ENCODE measurements at regions not wholly inside any gene's neighbourhood (a gene's known extent, or its start where the extent isn't known, plus 50 kb on each side); places are given as distances from the start of the nearest gene placed in this dataset.

DNA sequence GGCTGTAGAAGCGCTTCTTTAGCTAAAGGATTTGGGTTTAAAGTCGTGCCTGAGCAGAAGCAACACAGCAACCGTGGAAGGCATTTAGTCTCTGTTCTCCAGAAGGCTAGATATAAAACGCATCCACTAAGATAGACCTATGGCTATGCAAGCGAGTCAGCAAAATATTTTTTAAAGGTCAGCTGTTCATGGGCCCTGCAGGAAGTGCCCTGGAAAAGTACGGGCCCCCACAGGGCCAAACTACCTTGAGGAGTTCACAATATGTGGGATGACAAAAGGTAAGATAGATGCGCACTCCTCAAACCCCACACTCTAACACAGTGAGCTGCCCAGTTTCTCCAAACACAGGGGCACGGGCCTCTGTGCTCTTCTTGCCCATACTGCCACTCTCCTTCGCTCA lies 261.6 kb downstream of the VPS13C start:
- H3K14ac ChIP-seq (replicated peaks; ENCODE audit: low read depth, low read length) = no peak overlapping the region
- H2AK5ac ChIP-seq (ENCODE audit: low read depth, low read length) = no peak overlapping the region
- no peak overlapping the region for H3K4ac ChIP-seq (ENCODE audit: low read depth, low read length)
- H3K4me3 ChIP-seq (ENCODE audit: insufficient read depth, low read depth, low read length) = no peak overlapping the region
- H3K36me3 ChIP-seq (ENCODE audit: control insufficient read depth, insufficient read depth, low read length) = no peaks in the 10 kb centered on the region
- no peak overlapping the region for H3K23ac ChIP-seq (ENCODE audit: low read depth, low read length)
- intact Hi-C loops (cut with micrococcal nuclease) = no loop called here
- no peak overlapping the region for H3K27ac ChIP-seq (ENCODE audit: insufficient read depth, low read length)
- H3K27me3 ChIP-seq (ENCODE audit: control insufficient read depth, insufficient read depth, low read length) = peaks cover 5% of the 10 kb centered on the region
- BruUV-seq (replicated peaks) = no TSS peak
- H3K18ac ChIP-seq (ENCODE audit: low read depth, low read length) = no peak overlapping the region
- H3K4me1 ChIP-seq (ENCODE audit: control insufficient read depth, insufficient read depth, low read length) = no peaks in the 10 kb centered on the region
- in situ Hi-C loops (cut with MboI; ENCODE audit: low sequenced_read_pairs) = no loop called here
- H2BK5ac ChIP-seq (ENCODE audit: low read depth, low read length, poor library complexity, severe bottlenecking) = no peak overlapping the region
- dilution Hi-C loops (cut with HindIII; ENCODE audit: low sequenced_read_pairs, unreplicated experiment) = no loop called here
- ATAC-seq (ENCODE audit: low read depth) (no peak), DNase-seq (no peak)
- CTCF ChIA-PET = no interaction called here
- no peak overlapping the region for H2BK20ac ChIP-seq (ENCODE audit: low read depth, low read length)
- no peaks in the 10 kb centered on the region for H3K9me1 ChIP-seq (ENCODE audit: insufficient read depth, low read length)
- 53% methylated on average over 3 of the region's 9 CpGs; no CpG with 5 or more reads in 1 of the 2 experiments for WGBS, 2 experiments (ENCODE audit: extremely low coverage in 2 of 2, insufficient read length in 1 of 2)
- H3K9ac ChIP-seq (ENCODE audit: low read depth, low read length) = no peak overlapping the region
- no peak overlapping the region for H3K4me2 ChIP-seq (ENCODE audit: low read depth, low read length)
- no peak for TF ChIP-seq RFX5 (IDR thresholded peaks at IDR 0.05; ENCODE audit: low read depth, low read length)
- no peak for TF ChIP-seq RCOR1 (IDR thresholded peaks at IDR 0.05; ENCODE audit: insufficient replicate concordance, low read length)
- TF ChIP-seq, protein P1, sequence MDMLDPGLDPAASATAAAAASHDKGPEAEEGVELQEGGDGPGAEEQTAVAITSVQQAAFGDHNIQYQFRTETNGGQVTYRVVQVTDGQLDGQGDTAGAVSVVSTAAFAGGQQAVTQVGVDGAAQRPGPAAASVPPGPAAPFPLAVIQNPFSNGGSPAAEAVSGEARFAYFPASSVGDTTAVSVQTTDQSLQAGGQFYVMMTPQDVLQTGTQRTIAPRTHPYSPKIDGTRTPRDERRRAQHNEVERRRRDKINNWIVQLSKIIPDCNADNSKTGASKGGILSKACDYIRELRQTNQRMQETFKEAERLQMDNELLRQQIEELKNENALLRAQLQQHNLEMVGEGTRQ (IDR thresholded peaks at IDR 0.05; ENCODE audit: low read depth, low read length) = no peak
- TF ChIP-seq POLR2A (IDR thresholded peaks at IDR 0.05; ENCODE audit: low read depth, low read length) = no peak
- TF ChIP-seq, protein P2, sequence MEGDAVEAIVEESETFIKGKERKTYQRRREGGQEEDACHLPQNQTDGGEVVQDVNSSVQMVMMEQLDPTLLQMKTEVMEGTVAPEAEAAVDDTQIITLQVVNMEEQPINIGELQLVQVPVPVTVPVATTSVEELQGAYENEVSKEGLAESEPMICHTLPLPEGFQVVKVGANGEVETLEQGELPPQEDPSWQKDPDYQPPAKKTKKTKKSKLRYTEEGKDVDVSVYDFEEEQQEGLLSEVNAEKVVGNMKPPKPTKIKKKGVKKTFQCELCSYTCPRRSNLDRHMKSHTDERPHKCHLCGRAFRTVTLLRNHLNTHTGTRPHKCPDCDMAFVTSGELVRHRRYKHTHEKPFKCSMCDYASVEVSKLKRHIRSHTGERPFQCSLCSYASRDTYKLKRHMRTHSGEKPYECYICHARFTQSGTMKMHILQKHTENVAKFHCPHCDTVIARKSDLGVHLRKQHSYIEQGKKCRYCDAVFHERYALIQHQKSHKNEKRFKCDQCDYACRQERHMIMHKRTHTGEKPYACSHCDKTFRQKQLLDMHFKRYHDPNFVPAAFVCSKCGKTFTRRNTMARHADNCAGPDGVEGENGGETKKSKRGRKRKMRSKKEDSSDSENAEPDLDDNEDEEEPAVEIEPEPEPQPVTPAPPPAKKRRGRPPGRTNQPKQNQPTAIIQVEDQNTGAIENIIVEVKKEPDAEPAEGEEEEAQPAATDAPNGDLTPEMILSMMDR (conservative IDR thresholded peaks at IDR 0.05; ENCODE audit: low read depth, low read length) = no peak
- no peak for TF ChIP-seq NFE2L2 (IDR thresholded peaks at IDR 0.05; ENCODE audit: low read depth, low read length)
- no peak for TF ChIP-seq FOS (IDR thresholded peaks at IDR 0.05; ENCODE audit: low read depth, low read length)
- TF ChIP-seq, protein P3, sequence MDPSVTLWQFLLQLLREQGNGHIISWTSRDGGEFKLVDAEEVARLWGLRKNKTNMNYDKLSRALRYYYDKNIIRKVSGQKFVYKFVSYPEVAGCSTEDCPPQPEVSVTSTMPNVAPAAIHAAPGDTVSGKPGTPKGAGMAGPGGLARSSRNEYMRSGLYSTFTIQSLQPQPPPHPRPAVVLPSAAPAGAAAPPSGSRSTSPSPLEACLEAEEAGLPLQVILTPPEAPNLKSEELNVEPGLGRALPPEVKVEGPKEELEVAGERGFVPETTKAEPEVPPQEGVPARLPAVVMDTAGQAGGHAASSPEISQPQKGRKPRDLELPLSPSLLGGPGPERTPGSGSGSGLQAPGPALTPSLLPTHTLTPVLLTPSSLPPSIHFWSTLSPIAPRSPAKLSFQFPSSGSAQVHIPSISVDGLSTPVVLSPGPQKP (IDR thresholded peaks at IDR 0.05; ENCODE audit: borderline replicate concordance, low read depth, low read length) = no peak
- no peak for TF ChIP-seq CHD1 (IDR thresholded peaks at IDR 0.05; ENCODE audit: low read depth, low read length)
- TF ChIP-seq MAFK (IDR thresholded peaks at IDR 0.05; ENCODE audit: low read depth, low read length) = no peak
- TF ChIP-seq CEBPB (IDR thresholded peaks at IDR 0.05; ENCODE audit: low read depth, low read length) = no peak
- TF ChIP-seq MXI1 (IDR thresholded peaks at IDR 0.05; ENCODE audit: borderline replicate concordance, low read depth, low read length) = no peak
- TF ChIP-seq BHLHE40 (IDR thresholded peaks at IDR 0.05; ENCODE audit: low read depth, low read length) = no peak
- no peak for TF ChIP-seq MAZ (IDR thresholded peaks at IDR 0.05; ENCODE audit: borderline replicate concordance, low read depth, low read length)
- no peak for TF ChIP-seq SMC3 (IDR thresholded peaks at IDR 0.05; ENCODE audit: low read depth, low read length)
- TF ChIP-seq RAD21 (IDR thresholded peaks at IDR 0.05; ENCODE audit: low read length) = no peak
- H4K20me1 ChIP-seq (ENCODE audit: insufficient read depth, low read length) = no peaks in the 10 kb centered on the region
- no peaks in the 10 kb centered on the region for H3K9me3 ChIP-seq (ENCODE audit: control insufficient read depth, insufficient read depth, low read length)
- H2BK15ac ChIP-seq (ENCODE audit: low read depth, low read length) = no peak overlapping the region
- no peak overlapping the region for H2AK9ac ChIP-seq (replicated peaks; ENCODE audit: low read depth, low read length, poor library complexity)
- no peaks in the 10 kb centered on the region for H3K79me1 ChIP-seq (ENCODE audit: low read depth in 1 of 2, low read length in 2 of 2)
- H3K56ac ChIP-seq (ENCODE audit: extremely low read depth, insufficient read depth, low read length) = no peak overlapping the region
- H4K91ac ChIP-seq (ENCODE audit: insufficient read depth, low read depth, low read length) = no peak overlapping the region
- no peak overlapping the region for H2BK120ac ChIP-seq (ENCODE audit: low read depth, low read length)
- POLR2A ChIA-PET (ENCODE audit: unreplicated experiment) = no interaction called here
- no peak overlapping the region for H4K5ac ChIP-seq (ENCODE audit: low read depth, low read length)
- no peak overlapping the region for H4K8ac ChIP-seq (ENCODE audit: low read depth in 2 of 2, low read length in 2 of 2)
- no peak overlapping the region for H2AFZ ChIP-seq (replicated peaks; ENCODE audit: low read length, poor library complexity)
